OCI-M2 (cell line): ENCODE measurements at regions not wholly inside any gene's neighbourhood (a gene's known extent, or its start where the extent isn't known, plus 50 kb on each side); places are given as distances from the start of the nearest gene placed in this dataset.

Experiments
- DNase-seq: peaks from one replicate; lab custom pipeline; 2025; ENCODE audit not compliant: unreplicated experiment; lab: John Stamatoyannopoulos, UW

GRCh38 chr13:105573136-105573535 is 962.3 kb downstream of the EFNB2 start:
- no peak for DNase-seq

- DNase-seq: no peak
These were observed 963.1 kb downstream of the EFNB2 start for GRCh38 chr13:105572401-105572800.

GRCh38 chr13:105569816-105570215 is 965.6 kb downstream of the EFNB2 start:
- DNase-seq: no peak

- DNase-seq: no peak
These were observed 967.4 kb downstream of the EFNB2 start for GRCh38 chr13:105567951-105568525.

GRCh38 chr13:105565136-105565727 is 970.2 kb downstream of the EFNB2 start:
- no peak for DNase-seq

GRCh38 chr13:105552078-105552477 is 983.4 kb downstream of the EFNB2 start:
- DNase-seq: no peak

- DNase-seq: no peak
These were observed 987.6 kb downstream of the EFNB2 start for GRCh38 chr13:105547851-105548250.

GRCh38 chr13:105545811-105546210 is 989.7 kb downstream of the EFNB2 start:
- DNase-seq: no peak

GRCh38 chr13:105543742-105544141 is 991.7 kb downstream of the EFNB2 start:
- DNase-seq: no peak

- no peak for DNase-seq
These were observed 993.9 kb downstream of the EFNB2 start for GRCh38 chr13:105541565-105541964.

- DNase-seq: no peak
These were observed 997.1 kb downstream of the EFNB2 start for GRCh38 chr13:105538346-105538745.

- DNase-seq: no peak
These were observed 998.3 kb downstream of the EFNB2 start for GRCh38 chr13:105537113-105537512.

- no peak for DNase-seq
These were observed 1005.0 kb downstream of the EFNB2 start for GRCh38 chr13:105530468-105530867.

GRCh38 chr13:105527127-105527526 is 1008.3 kb downstream of the EFNB2 start:
- DNase-seq: no peak

GRCh38 chr13:105519771-105520170 is 1015.7 kb downstream of the EFNB2 start:
- no peak for DNase-seq

- DNase-seq: no peak
These were observed 1017.4 kb downstream of the EFNB2 start for GRCh38 chr13:105518086-105518485.

GRCh38 chr13:105514401-105514800 is 1021.1 kb downstream of the EFNB2 start:
- no peak for DNase-seq

GRCh38 chr13:105513448-105513847 is 1022.0 kb downstream of the EFNB2 start:
- DNase-seq: no peak

- no peak for DNase-seq
These were observed 1025.3 kb downstream of the EFNB2 start for GRCh38 chr13:105509981-105510762.

GRCh38 chr13:105506463-105506862 is 1029.0 kb downstream of the EFNB2 start:
- DNase-seq: no peak

GRCh38 chr13:105502193-105502592 is 1033.3 kb downstream of the EFNB2 start:
- DNase-seq: no peak

- DNase-seq: no peak
These were observed 1037.9 kb downstream of the EFNB2 start for GRCh38 chr13:105497597-105497996.
